K562 (cell line): ENCODE measurements at regions not wholly inside any gene's neighbourhood (a gene's known extent, or its start where the extent isn't known, plus 50 kb on each side); places are given as distances from the start of the nearest gene placed in this dataset.

Experiments
- CHD1 ChIP-seq: fragments of 200-600 bp; sonication (generic); IDR thresholded peaks from one replicate; pipeline ENCODE4 v1.6.1; 2012; ENCODE audit warnings: mild to moderate bottlenecking, moderate library complexity, low read length, inconsistent platforms
- HNRNPK ChIP-seq: fragments of 200-400 bp; formaldehyde crosslinking; IDR thresholded peaks from one replicate; pipeline ENCODE4 v1.6.1; 2018; ENCODE audit warnings: mild to moderate bottlenecking, low read depth, low read length; ENCODE audit not compliant: poor library complexity, severe bottlenecking
- ILF3 ChIP-seq: fragments of 450-650 bp; IDR thresholded peaks from 2 replicates; pipeline ENCODE4 v1.6.1; 2018; ENCODE audit warnings: antibody characterized with exemption, mild to moderate bottlenecking, moderate library complexity, borderline replicate concordance
- KLF10 ChIP-seq: fragments of 250-450 bp; sonication (Bioruptor Pico); IDR thresholded peaks from 2 replicates; pipeline ENCODE4 v1.6.1; 2021; ENCODE audit warnings: matching md5 sums
- NUFIP1 ChIP-seq: fragments of 450-650 bp; IDR thresholded peaks from 2 replicates; pipeline ENCODE4 v1.6.1; 2018; ENCODE audit not compliant: partially characterized antibody
- RBM14 ChIP-seq: fragments of 200-400 bp; formaldehyde crosslinking; IDR thresholded peaks from 2 replicates; pipeline ENCODE4 v1.6.1; 2018; ENCODE audit warnings: low read depth, mild to moderate bottlenecking, low read length, moderate library complexity, borderline replicate concordance; ENCODE audit not compliant: insufficient read depth
- TAF1 ChIP-seq: IDR thresholded peaks from 2 replicates; pipeline ENCODE4 v1.6.1; 2011; ENCODE audit warnings: mild to moderate bottlenecking, low read length, moderate library complexity; ENCODE audit not compliant: insufficient read depth, control insufficient read depth, severe bottlenecking; ENCODE audit errors: extremely low read depth
- TFAM ChIP-seq: fragments of 250-450 bp; sonication (Bioruptor Pico); conservative IDR thresholded peaks from 2 replicates; pipeline ENCODE4 v1.5.0; 2021; ENCODE audit warnings: mild to moderate bottlenecking, moderate library complexity
- TFAP4 ChIP-seq: sonication (generic); formaldehyde crosslinking; IDR thresholded peaks from 2 replicates; pipeline ENCODE4 v1.8.0; 2022; ENCODE audit warnings: missing genetic modification reagents, mild to moderate bottlenecking, moderate library complexity, borderline replicate concordance
- TRIM28 ChIP-seq: fragments of 450-650 bp; IDR thresholded peaks from 2 replicates; pipeline ENCODE4 v1.6.1; 2017
- ZBTB12 ChIP-seq: fragments of 250-450 bp; sonication (Bioruptor Pico); IDR thresholded peaks from 2 replicates; pipeline ENCODE4 v1.4.0; 2020
- ZNF354B ChIP-seq: fragments of 250-450 bp; sonication (Bioruptor Pico); IDR thresholded peaks from 2 replicates; pipeline ENCODE4 v1.4.0; 2020
- ZNF589 ChIP-seq: fragments of 200-800 bp; sonication (Bioruptor generic); IDR thresholded peaks from 2 replicates; pipeline ENCODE4 v1.6.1; 2016; ENCODE audit warnings: low read depth, missing genetic modification characterization, missing compliant biosample characterization
- ZNF778 ChIP-seq: fragments of 450-650 bp; formaldehyde crosslinking; IDR thresholded peaks from 2 replicates; pipeline ENCODE4 v1.4.0; 2020; ENCODE audit warnings: mild to moderate bottlenecking, moderate library complexity
- TF ChIP-seq, protein P1 (sequence below): IDR thresholded peaks from 2 replicates; pipeline ENCODE4 v1.6.1; 2011; ENCODE audit warnings: borderline replicate concordance, low read depth, mild to moderate bottlenecking, moderate library complexity, low read length; ENCODE audit not compliant: insufficient read depth, poor library complexity, severe bottlenecking
- TF ChIP-seq, protein P2 (sequence below): sonication (generic); formaldehyde crosslinking; IDR thresholded peaks from 2 replicates; pipeline ENCODE4 v1.8.1; 2023; ENCODE audit warnings: missing genetic modification reagents, mild to moderate bottlenecking, borderline replicate concordance
- TF ChIP-seq, protein P3 (sequence below): fragments of 450-650 bp; IDR thresholded peaks from 2 replicates; pipeline ENCODE4 v1.6.1; 2016

DNA sequence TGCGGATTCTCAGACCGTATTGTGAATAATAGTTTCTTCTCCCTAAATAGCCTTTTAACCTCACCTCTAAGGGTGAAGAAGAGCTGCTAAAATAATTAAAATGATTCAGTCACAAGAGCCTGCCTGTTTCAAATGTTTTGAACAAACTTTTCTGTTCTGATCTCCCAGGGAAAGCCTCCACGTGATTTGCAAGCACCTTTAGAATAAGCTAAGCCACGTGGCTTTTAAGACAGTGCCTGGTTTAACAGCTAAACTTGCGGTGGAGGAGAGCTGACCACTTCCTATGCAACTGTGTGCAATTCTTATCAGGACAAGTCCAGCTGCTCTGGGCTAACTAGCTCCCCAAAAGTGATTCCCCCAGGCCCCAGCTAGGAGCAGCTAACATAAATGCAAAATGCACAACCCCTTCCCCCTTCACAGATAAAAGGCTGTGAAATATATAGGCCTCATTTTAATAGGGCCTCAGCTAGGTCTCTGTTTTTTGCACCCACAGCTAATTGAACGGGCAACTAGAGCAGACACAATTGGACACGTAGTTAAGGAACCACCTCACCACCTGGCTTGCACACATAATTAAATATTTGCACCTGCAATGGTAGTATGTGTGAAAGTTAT lies 401.2 kb upstream of the NR2F2 start (continued):
- TF ChIP-seq, protein P1, sequence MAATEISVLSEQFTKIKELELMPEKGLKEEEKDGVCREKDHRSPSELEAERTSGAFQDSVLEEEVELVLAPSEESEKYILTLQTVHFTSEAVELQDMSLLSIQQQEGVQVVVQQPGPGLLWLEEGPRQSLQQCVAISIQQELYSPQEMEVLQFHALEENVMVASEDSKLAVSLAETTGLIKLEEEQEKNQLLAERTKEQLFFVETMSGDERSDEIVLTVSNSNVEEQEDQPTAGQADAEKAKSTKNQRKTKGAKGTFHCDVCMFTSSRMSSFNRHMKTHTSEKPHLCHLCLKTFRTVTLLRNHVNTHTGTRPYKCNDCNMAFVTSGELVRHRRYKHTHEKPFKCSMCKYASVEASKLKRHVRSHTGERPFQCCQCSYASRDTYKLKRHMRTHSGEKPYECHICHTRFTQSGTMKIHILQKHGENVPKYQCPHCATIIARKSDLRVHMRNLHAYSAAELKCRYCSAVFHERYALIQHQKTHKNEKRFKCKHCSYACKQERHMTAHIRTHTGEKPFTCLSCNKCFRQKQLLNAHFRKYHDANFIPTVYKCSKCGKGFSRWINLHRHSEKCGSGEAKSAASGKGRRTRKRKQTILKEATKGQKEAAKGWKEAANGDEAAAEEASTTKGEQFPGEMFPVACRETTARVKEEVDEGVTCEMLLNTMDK = no peak
- TF ChIP-seq ZNF778 (CRISPR knock-in tag) (no peak), ILF3 (no peak), ZBTB12 (CRISPR knock-in tag) (no peak; the same call in 1 of the 2 replicates), TFAM (no peak), TRIM28 (no peak; the same call in 1 of the 2 replicates), TFAP4 (CRISPR knock-in tag) (peak; percentile 94), KLF10 (CRISPR knock-in tag) (no peak), RBM14 (no peak), NUFIP1 (peak; percentile 54), ZNF354B (CRISPR knock-in tag) (no peak), CHD1 (no peak), TAF1 (no peak), HNRNPK (no peak), ZNF589 (CRISPR knock-in tag) (peak; percentile 97)
- TF ChIP-seq, protein P2, sequence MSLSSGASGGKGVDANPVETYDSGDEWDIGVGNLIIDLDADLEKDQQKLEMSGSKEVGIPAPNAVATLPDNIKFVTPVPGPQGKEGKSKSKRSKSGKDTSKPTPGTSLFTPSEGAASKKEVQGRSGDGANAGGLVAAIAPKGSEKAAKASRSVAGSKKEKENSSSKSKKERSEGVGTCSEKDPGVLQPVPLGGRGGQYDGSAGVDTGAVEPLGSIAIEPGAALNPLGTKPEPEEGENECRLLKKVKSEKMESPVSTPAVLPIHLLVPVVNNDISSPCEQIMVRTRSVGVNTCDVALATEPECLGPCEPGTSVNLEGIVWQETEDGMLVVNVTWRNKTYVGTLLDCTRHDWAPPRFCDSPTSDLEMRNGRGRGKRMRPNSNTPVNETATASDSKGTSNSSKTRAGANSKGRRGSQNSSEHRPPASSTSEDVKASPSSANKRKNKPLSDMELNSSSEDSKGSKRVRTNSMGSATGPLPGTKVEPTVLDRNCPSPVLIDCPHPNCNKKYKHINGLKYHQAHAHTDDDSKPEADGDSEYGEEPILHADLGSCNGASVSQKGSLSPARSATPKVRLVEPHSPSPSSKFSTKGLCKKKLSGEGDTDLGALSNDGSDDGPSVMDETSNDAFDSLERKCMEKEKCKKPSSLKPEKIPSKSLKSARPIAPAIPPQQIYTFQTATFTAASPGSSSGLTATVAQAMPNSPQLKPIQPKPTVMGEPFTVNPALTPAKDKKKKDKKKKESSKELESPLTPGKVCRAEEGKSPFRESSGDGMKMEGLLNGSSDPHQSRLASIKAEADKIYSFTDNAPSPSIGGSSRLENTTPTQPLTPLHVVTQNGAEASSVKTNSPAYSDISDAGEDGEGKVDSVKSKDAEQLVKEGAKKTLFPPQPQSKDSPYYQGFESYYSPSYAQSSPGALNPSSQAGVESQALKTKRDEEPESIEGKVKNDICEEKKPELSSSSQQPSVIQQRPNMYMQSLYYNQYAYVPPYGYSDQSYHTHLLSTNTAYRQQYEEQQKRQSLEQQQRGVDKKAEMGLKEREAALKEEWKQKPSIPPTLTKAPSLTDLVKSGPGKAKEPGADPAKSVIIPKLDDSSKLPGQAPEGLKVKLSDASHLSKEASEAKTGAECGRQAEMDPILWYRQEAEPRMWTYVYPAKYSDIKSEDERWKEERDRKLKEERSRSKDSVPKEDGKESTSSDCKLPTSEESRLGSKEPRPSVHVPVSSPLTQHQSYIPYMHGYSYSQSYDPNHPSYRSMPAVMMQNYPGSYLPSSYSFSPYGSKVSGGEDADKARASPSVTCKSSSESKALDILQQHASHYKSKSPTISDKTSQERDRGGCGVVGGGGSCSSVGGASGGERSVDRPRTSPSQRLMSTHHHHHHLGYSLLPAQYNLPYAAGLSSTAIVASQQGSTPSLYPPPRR (CRISPR knock-in tag) = no peak
- TF ChIP-seq, protein P3, sequence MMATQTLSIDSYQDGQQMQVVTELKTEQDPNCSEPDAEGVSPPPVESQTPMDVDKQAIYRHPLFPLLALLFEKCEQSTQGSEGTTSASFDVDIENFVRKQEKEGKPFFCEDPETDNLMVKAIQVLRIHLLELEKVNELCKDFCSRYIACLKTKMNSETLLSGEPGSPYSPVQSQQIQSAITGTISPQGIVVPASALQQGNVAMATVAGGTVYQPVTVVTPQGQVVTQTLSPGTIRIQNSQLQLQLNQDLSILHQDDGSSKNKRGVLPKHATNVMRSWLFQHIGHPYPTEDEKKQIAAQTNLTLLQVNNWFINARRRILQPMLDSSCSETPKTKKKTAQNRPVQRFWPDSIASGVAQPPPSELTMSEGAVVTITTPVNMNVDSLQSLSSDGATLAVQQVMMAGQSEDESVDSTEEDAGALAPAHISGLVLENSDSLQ = no peak
